Keratinocyte (primary cell): ENCODE measurements at regions not wholly inside any gene's neighbourhood (a gene's known extent, or its start where the extent isn't known, plus 50 kb on each side); places are given as distances from the start of the nearest gene placed in this dataset.

Experiments used
- DNase-seq: peaks from one replicate; pipeline ENCODE4 v3.0.0-alpha.2; 2011; ENCODE audit warnings: low read depth, missing footprints, low spot score
- FAIRE-seq: peaks from 2 replicates; lab custom pipeline; 2011; peaks lifted over from hg19 to GRCh38; lab: Jason Lieb, UNC
- H2AFZ ChIP-seq: 2 replicates; pipeline ENCODE4 v1.6.0; 2012; ENCODE audit warnings: low read length, control low read depth, inconsistent platforms; ENCODE audit not compliant: control insufficient read depth
- H3K27ac ChIP-seq: 2 replicates; pipeline ENCODE4 v1.5.1; 2011; ENCODE audit warnings: low read length; ENCODE audit not compliant: control insufficient read depth, insufficient read depth
- H3K27me3 ChIP-seq: 3 replicates; pipeline ENCODE4 v1.6.0; 2011; ENCODE audit warnings: low read length; ENCODE audit not compliant: control insufficient read depth, insufficient read depth; ENCODE audit errors: extremely low read depth
- H3K36me3 ChIP-seq, 2 experiments: 2 replicates in 1 of 2; 3 replicates in 1 of 2; pipeline ENCODE4 v1.5.1; 2011; ENCODE audit warnings: low read length in 2 of 2, mild to moderate bottlenecking in 1 of 2; ENCODE audit not compliant: control insufficient read depth in 2 of 2, insufficient read depth in 2 of 2; ENCODE audit errors: extremely low read depth in 1 of 2
- H3K4me1 ChIP-seq: 3 replicates; pipeline ENCODE4 v1.5.1; 2011; ENCODE audit warnings: low read length; ENCODE audit not compliant: control insufficient read depth, insufficient read depth; ENCODE audit errors: extremely low read depth
- H3K4me2 ChIP-seq: 3 replicates; pipeline ENCODE4 v1.6.0; 2011; ENCODE audit warnings: low read depth, low read length; ENCODE audit not compliant: control insufficient read depth, insufficient read depth; ENCODE audit errors: extremely low read depth
- H3K4me3 ChIP-seq, 3 experiments: fragments of 200-600 bp in 1 of 3; sonication (generic) in 1 of 3; 2 replicates in 2 of 3; 3 replicates in 1 of 3; pipeline ENCODE4 v1.5.1; 2011 to 2016; ENCODE audit warnings: low read length in 3 of 3, mild to moderate bottlenecking in 3 of 3, control low read depth in 2 of 3, inconsistent platforms in 1 of 3, low read depth in 1 of 3, mixed read lengths in 1 of 3, mixed run types in 1 of 3, moderate library complexity in 1 of 3; ENCODE audit not compliant: control insufficient read depth in 2 of 3, insufficient read depth in 2 of 3; ENCODE audit errors: extremely low read depth in 1 of 3
- H3K79me2 ChIP-seq: 2 replicates; pipeline ENCODE4 v1.6.0; 2012; ENCODE audit warnings: low read length; ENCODE audit not compliant: control insufficient read depth, insufficient read depth
- H3K9ac ChIP-seq: 3 replicates; pipeline ENCODE4 v1.6.0; 2011; ENCODE audit warnings: low read length; ENCODE audit not compliant: control insufficient read depth, insufficient read depth; ENCODE audit errors: extremely low read depth
- H3K9me1 ChIP-seq: 3 replicates; pipeline ENCODE4 v1.6.0; 2011; ENCODE audit warnings: low read length; ENCODE audit not compliant: control insufficient read depth, insufficient read depth; ENCODE audit errors: extremely low read depth
- H3K9me3 ChIP-seq: 2 replicates; pipeline ENCODE4 v1.5.1; 2012; ENCODE audit warnings: low read depth, low read length; ENCODE audit not compliant: control insufficient read depth
- H4K20me1 ChIP-seq: 3 replicates; pipeline ENCODE4 v1.6.0; 2011; ENCODE audit warnings: low read length; ENCODE audit not compliant: control insufficient read depth, insufficient read depth; ENCODE audit errors: extremely low read depth
- CTCF ChIP-seq, 3 experiments: IDR thresholded peaks in 1 of 3; conservative IDR thresholded peaks in 1 of 3; optimal IDR thresholded peaks in 1 of 3; 2 replicates in 2 of 3; 3 replicates in 1 of 3; pipeline versions ENCODE3 to v1.5.1; 2011; ENCODE audit warnings: low read length in 3 of 3, mild to moderate bottlenecking in 3 of 3, moderate library complexity in 2 of 3, control low read depth in 1 of 3, inconsistent platforms in 1 of 3; ENCODE audit not compliant: insufficient read depth in 2 of 3; ENCODE audit errors: extremely low read depth in 1 of 3
- EZH2 ChIP-seq: IDR thresholded peaks from one replicate; pipeline ENCODE4 v1.6.1; 2012; ENCODE audit warnings: inconsistent platforms, mild to moderate bottlenecking, low read length, moderate library complexity
- dilution Hi-C: fragments of 300-500 bp; cut with MboI; formaldehyde crosslinking; loops from one replicate; pipeline ENCODE4 v1.7.0; 2020; ENCODE audit warnings: low sequenced_read_pairs; ENCODE audit not compliant: extremely low pct_ligation_motif_present

DNA sequence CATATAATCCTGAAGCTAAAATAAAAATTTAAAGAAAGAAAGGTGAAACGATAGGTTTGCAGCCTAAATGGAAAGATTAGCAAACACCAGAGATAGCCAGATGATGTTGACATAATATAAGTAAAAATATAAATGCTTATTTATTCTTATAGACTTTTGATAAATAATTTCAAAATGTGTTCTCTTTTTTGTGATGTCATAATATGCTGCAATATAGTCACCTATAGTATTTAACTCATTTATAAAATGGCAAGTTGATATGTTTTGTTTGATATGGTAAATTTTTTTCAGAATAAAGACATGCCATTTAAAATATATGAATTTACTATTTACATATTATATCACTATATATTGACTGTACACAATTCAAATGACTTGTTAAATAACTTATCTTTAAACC, 813.4 kb downstream of the LRFN5 start:
- no peak overlapping the region for H3K9ac ChIP-seq
- no peaks in the 10 kb centered on the region for H3K79me2 ChIP-seq
- H3K4me2 ChIP-seq: no peak overlapping the region
- no peak overlapping the region for H3K27ac ChIP-seq
- no peaks in the 10 kb centered on the region for H3K4me1 ChIP-seq
- dilution Hi-C loops: no loop called here
- H3K27me3 ChIP-seq: no peaks in the 10 kb centered on the region
- H2AFZ ChIP-seq: no peak overlapping the region
- no peaks in the 10 kb centered on the region for H3K9me3 ChIP-seq
- TF ChIP-seq CTCF (optimal IDR thresholded peaks at IDR 0.05 in 1 of 3, IDR thresholded peaks at IDR 0.05 in 1 of 3, conservative IDR thresholded peaks at IDR 0.05 in 1 of 3; ENCODE audit: extremely low read depth in 1 of 3, insufficient read depth in 2 of 3, low read length in 3 of 3) (no peak), EZH2 (no peak)
- FAIRE-seq (no peak), DNase-seq (no peak)
- H4K20me1 ChIP-seq: no peaks in the 10 kb centered on the region
- no peaks in the 10 kb centered on the region for H3K9me1 ChIP-seq
- H3K4me3 ChIP-seq: no peak overlapping the region
- no peaks in the 10 kb centered on the region for H3K36me3 ChIP-seq

GRCh38 chr14:42407153-42407552, 800.5 kb downstream of the LRFN5 start:
- no peaks in the 10 kb centered on the region for H3K9me3 ChIP-seq
- no peak overlapping the region for H3K4me3 ChIP-seq
- no peaks in the 10 kb centered on the region for H4K20me1 ChIP-seq
- FAIRE-seq (no peak), DNase-seq (no peak)
- H3K36me3 ChIP-seq: no peaks in the 10 kb centered on the region
- dilution Hi-C loops: no loop called here
- H3K27me3 ChIP-seq: no peaks in the 10 kb centered on the region
- no peak overlapping the region for H3K27ac ChIP-seq
- H3K4me2 ChIP-seq: no peak overlapping the region
- no peak overlapping the region for H2AFZ ChIP-seq
- no peaks in the 10 kb centered on the region for H3K9me1 ChIP-seq
- no peak for TF ChIP-seq CTCF (optimal IDR thresholded peaks at IDR 0.05 in 1 of 3, IDR thresholded peaks at IDR 0.05 in 1 of 3, conservative IDR thresholded peaks at IDR 0.05 in 1 of 3; ENCODE audit: extremely low read depth in 1 of 3, insufficient read depth in 2 of 3, low read length in 3 of 3)
- TF ChIP-seq EZH2: no peak
- H3K9ac ChIP-seq: no peak overlapping the region
- no peaks in the 10 kb centered on the region for H3K79me2 ChIP-seq
- no peaks in the 10 kb centered on the region for H3K4me1 ChIP-seq
